GM23338 (cell line): ENCODE measurements at regions not wholly inside any gene's neighbourhood (a gene's known extent, or its start where the extent isn't known, plus 50 kb on each side); places are given as distances from the start of the nearest gene placed in this dataset.

Experiments
- ATAC-seq: fragments of 200-7000 bp; cut with Tn5 transposase; 3 replicates; pipeline ENCODE4 v1.9.1; 2020
- DNase-seq: peaks from one replicate; pipeline ENCODE4 v3.0.0-alpha.2; 2015; ENCODE audit warnings: low spot score
- H2AFZ ChIP-seq: fragments of 200-600 bp; sonication (generic); 2 replicates; pipeline ENCODE4 v1.8.0; 2016; ENCODE audit warnings: antibody characterized with exemption, mild to moderate bottlenecking, moderate library complexity
- H3F3A ChIP-seq: fragments of 200-600 bp; sonication (generic); replicated peaks from 2 replicates; pipeline ENCODE4 v1.8.0; 2017; ENCODE audit warnings: antibody characterized with exemption, mixed run types, low read depth
- H3K27ac ChIP-seq: fragments of 200-600 bp; sonication (generic); 2 replicates; pipeline ENCODE4 v1.6.1; 2016; ENCODE audit warnings: low read depth
- H3K27me3 ChIP-seq: fragments of 200-600 bp; sonication (generic); 2 replicates; pipeline ENCODE4 v1.8.0; 2016; ENCODE audit warnings: mild to moderate bottlenecking, mixed run types, moderate library complexity; ENCODE audit not compliant: insufficient read depth
- H3K36me3 ChIP-seq: fragments of 200-600 bp; sonication (generic); 2 replicates; pipeline ENCODE4 v1.8.0; 2016; ENCODE audit warnings: mild to moderate bottlenecking; ENCODE audit not compliant: insufficient read depth
- H3K4me1 ChIP-seq: fragments of 200-600 bp; sonication (generic); 2 replicates; pipeline ENCODE4 v1.8.0; 2016; ENCODE audit warnings: mild to moderate bottlenecking, moderate library complexity; ENCODE audit not compliant: insufficient read depth
- H3K4me2 ChIP-seq: fragments of 200-600 bp; sonication (generic); 2 replicates; pipeline ENCODE4 v1.7.1; 2017; ENCODE audit warnings: mixed run types
- H3K4me3 ChIP-seq: fragments of 200-600 bp; sonication (generic); 2 replicates; pipeline ENCODE4 v1.6.1; 2016; ENCODE audit warnings: mixed run types
- H3K79me2 ChIP-seq: fragments of 200-600 bp; sonication (generic); replicated peaks from 2 replicates; pipeline ENCODE4 v1.8.0; 2017; ENCODE audit warnings: mild to moderate bottlenecking; ENCODE audit not compliant: insufficient read depth
- H3K9me2 ChIP-seq: fragments of 200-600 bp; sonication (generic); 2 replicates; pipeline ENCODE4 v1.8.0; 2017; ENCODE audit not compliant: insufficient read depth
- H4K20me1 ChIP-seq: fragments of 200-600 bp; sonication (generic); replicated peaks from 2 replicates; pipeline ENCODE4 v1.8.0; 2017; ENCODE audit warnings: mild to moderate bottlenecking; ENCODE audit not compliant: insufficient read depth
- H3K27ac Mint-ChIP-seq: 2 replicates; pipeline ENCODE4 v1.8.0; 2020; ENCODE audit warnings: inconsistent platforms, mild to moderate bottlenecking, moderate library complexity, mixed read lengths
- H3K27me3 Mint-ChIP-seq: 3 replicates; pipeline ENCODE4 v1.8.0; 2022; ENCODE audit warnings: low read depth, mild to moderate bottlenecking, moderate library complexity, mixed read lengths, inconsistent platforms; ENCODE audit not compliant: insufficient read depth, poor library complexity
- H3K36me3 Mint-ChIP-seq: 3 replicates; pipeline ENCODE4 v1.8.0; 2021; ENCODE audit warnings: low read depth, mild to moderate bottlenecking, inconsistent platforms, moderate library complexity, mixed read lengths
- H3K4me1 Mint-ChIP-seq: 3 replicates; pipeline ENCODE4 v1.8.0; 2020; ENCODE audit warnings: mild to moderate bottlenecking, inconsistent platforms, mixed read lengths
- H3K4me3 Mint-ChIP-seq: 3 replicates; pipeline ENCODE4 v1.8.0; 2021; ENCODE audit warnings: moderate library complexity, mild to moderate bottlenecking, inconsistent platforms, mixed read lengths
- H3K9me3 Mint-ChIP-seq: 3 replicates; pipeline ENCODE4 v1.8.0; 2020; ENCODE audit warnings: moderate library complexity, mild to moderate bottlenecking, inconsistent platforms, mixed read lengths
- CREB1 ChIP-seq: fragments of 250-450 bp; sonication (Bioruptor Pico); IDR thresholded peaks from 2 replicates; pipeline ENCODE4 v1.5.0; 2020; ENCODE audit warnings: low read depth, mild to moderate bottlenecking, moderate library complexity
- CTCF ChIP-seq, 2 experiments: fragments of 200-600 bp in 1 of 2; sonication (generic) in 1 of 2; conservative IDR thresholded peaks; 2 replicates each; pipeline versions ENCODE4 v1.5.1 to v1.6.1; 2016 to 2017; ENCODE audit warnings: antibody characterized with exemption in 2 of 2, low read depth in 2 of 2, mild to moderate bottlenecking in 2 of 2, moderate library complexity in 1 of 2
- ETS1 ChIP-seq: IDR thresholded peaks from 2 replicates; pipeline ENCODE4 v1.6.1; 2016; ENCODE audit warnings: antibody characterized with exemption
- EZH2 ChIP-seq: fragments of 200-600 bp; sonication (generic); IDR thresholded peaks from one replicate; pipeline ENCODE4 v1.8.0; 2017; ENCODE audit warnings: antibody characterized with exemption, mild to moderate bottlenecking, low read depth; ENCODE audit not compliant: unreplicated experiment
- EZH2phosphoT487 ChIP-seq: fragments of 200-600 bp; sonication (generic); IDR thresholded peaks from one replicate; pipeline ENCODE4 v1.8.1; 2018; ENCODE audit warnings: antibody characterized with exemption; ENCODE audit not compliant: unreplicated experiment
- JUNB ChIP-seq: IDR thresholded peaks from one replicate; pipeline ENCODE4 v1.6.1; 2016; ENCODE audit warnings: antibody characterized with exemption; ENCODE audit not compliant: unreplicated experiment
- NANOG ChIP-seq: IDR thresholded peaks from 2 replicates; pipeline ENCODE4 v1.6.1; 2016; ENCODE audit warnings: antibody characterized with exemption, borderline replicate concordance
- POLR2AphosphoS5 ChIP-seq: IDR thresholded peaks from 2 replicates; pipeline ENCODE4 v1.6.1; 2016; ENCODE audit warnings: antibody characterized with exemption, low read depth
- REST ChIP-seq: IDR thresholded peaks from one replicate; pipeline ENCODE4 v1.6.1; 2018; ENCODE audit warnings: antibody characterized with exemption; ENCODE audit not compliant: unreplicated experiment
- STAT1 ChIP-seq: IDR thresholded peaks from one replicate; pipeline ENCODE4 v1.6.1; 2016; ENCODE audit warnings: antibody characterized with exemption; ENCODE audit not compliant: unreplicated experiment
- ZNF114 ChIP-seq: fragments of 250-450 bp; sonication (Bioruptor Pico); IDR thresholded peaks from 2 replicates; pipeline ENCODE4 v1.5.0; 2020; ENCODE audit warnings: mild to moderate bottlenecking, moderate library complexity
- ZNF331 ChIP-seq: fragments of 250-450 bp; sonication (Bioruptor Pico); IDR thresholded peaks from 2 replicates; pipeline ENCODE4 v1.5.0; 2020; ENCODE audit warnings: low read depth, mild to moderate bottlenecking, moderate library complexity
- ZNF462 ChIP-seq: fragments of 250-450 bp; sonication (Bioruptor Pico); IDR thresholded peaks from 2 replicates; pipeline ENCODE4 v1.5.0; 2020; ENCODE audit warnings: mild to moderate bottlenecking, moderate library complexity

- no peak overlapping the region for H3K4me3 ChIP-seq
- no peak overlapping the region for H3K27ac ChIP-seq
- ATAC-seq, result no peak
- H3K79me2 ChIP-seq, result no peaks in the 10 kb centered on the region
- H3K27me3 Mint-ChIP-seq, result peaks cover 4% of the 10 kb centered on the region
- no peaks in the 10 kb centered on the region for H3K36me3 ChIP-seq
- H3K9me2 ChIP-seq, result 0 out of 2 replicates have a peak, but pooled peaks cover 4% of the 10 kb centered on the region
- no peak overlapping the region for H3K4me3 Mint-ChIP-seq
- no peaks in the 10 kb centered on the region for H3K4me1 ChIP-seq
- H2AFZ ChIP-seq, result no peak overlapping the region
- H3K27ac Mint-ChIP-seq, result no peak overlapping the region
- H3K9me3 Mint-ChIP-seq, result peaks cover 90% of the 10 kb centered on the region
- no peaks in the 10 kb centered on the region for H3K27me3 ChIP-seq
- TF ChIP-seq CREB1 (CRISPR knock-in tag), result no peak
- TF ChIP-seq ZNF114, result no peak
- TF ChIP-seq ETS1, result no peak
- TF ChIP-seq JUNB, result no peak
- no peak for TF ChIP-seq REST
- no peak for TF ChIP-seq ZNF331 (CRISPR knock-in tag)
- no peak for TF ChIP-seq EZH2
- TF ChIP-seq CTCF (conservative IDR thresholded peaks at IDR 0.05; ENCODE audit: low read depth in 2 of 2), result no peak
- no peak for TF ChIP-seq EZH2phosphoT487
- TF ChIP-seq POLR2AphosphoS5, result no peak
- no peak for TF ChIP-seq ZNF462 (CRISPR knock-in tag)
- TF ChIP-seq NANOG, result no peak
- no peak for TF ChIP-seq STAT1
- no peak for DNase-seq
- no peak overlapping the region for H3K4me2 ChIP-seq
- H3K4me1 Mint-ChIP-seq, result no peaks in the 10 kb centered on the region
- H3K36me3 Mint-ChIP-seq, result peaks cover 36% of the 10 kb centered on the region
- H4K20me1 ChIP-seq, result no peaks in the 10 kb centered on the region
- H3F3A ChIP-seq, result no peaks in the 10 kb centered on the region
Measured at GRCh38 chr3:1477669-1478068, 384.8 kb downstream of the CNTN6 start.
